H1 (cell line): ENCODE measurements at regions not wholly inside any gene's neighbourhood (a gene's known extent, or its start where the extent isn't known, plus 50 kb on each side); places are given as distances from the start of the nearest gene placed in this dataset.

Experiments
- TF ChIP-seq, protein P1 (sequence below): IDR thresholded peaks from 2 replicates; pipeline ENCODE4 v1.6.1; 2011; ENCODE audit warnings: low read length, improper control_type of control experiment
- TF ChIP-seq, protein P2 (sequence below), 3 experiments: IDR thresholded peaks; 1 replicate in 2 of 3; 2 replicates in 1 of 3; pipeline versions ENCODE4 v1.5.1 to v1.6.1; 2011; ENCODE audit warnings: low read length in 3 of 3, mild to moderate bottlenecking in 3 of 3, inconsistent platforms in 2 of 3, low read depth in 1 of 3, moderate library complexity in 1 of 3; ENCODE audit not compliant: insufficient read depth in 1 of 3; ENCODE audit errors: control extremely low read depth in 1 of 3

DNA sequence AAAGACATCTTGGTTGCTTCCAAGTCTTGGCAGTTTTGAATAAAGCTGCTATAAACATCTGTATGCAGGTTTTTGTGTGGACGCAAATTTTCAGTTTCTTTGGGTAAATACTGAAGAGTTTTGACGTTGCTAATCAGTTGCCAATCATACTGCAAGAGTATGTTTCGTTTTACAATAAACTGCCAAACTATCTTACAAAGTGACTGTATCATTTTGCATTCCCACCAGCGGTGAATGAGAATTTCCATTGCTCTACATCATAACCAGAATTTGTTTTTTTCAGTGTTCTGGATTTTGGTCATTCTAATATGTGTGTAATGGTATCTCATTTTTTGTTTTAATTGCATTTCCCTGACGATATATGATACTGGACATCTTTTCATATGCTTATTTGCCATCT, 190.8 kb upstream of the PARP11 start:
- TF ChIP-seq, protein P1, sequence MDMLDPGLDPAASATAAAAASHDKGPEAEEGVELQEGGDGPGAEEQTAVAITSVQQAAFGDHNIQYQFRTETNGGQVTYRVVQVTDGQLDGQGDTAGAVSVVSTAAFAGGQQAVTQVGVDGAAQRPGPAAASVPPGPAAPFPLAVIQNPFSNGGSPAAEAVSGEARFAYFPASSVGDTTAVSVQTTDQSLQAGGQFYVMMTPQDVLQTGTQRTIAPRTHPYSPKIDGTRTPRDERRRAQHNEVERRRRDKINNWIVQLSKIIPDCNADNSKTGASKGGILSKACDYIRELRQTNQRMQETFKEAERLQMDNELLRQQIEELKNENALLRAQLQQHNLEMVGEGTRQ, result no peak
- TF ChIP-seq, protein P2, sequence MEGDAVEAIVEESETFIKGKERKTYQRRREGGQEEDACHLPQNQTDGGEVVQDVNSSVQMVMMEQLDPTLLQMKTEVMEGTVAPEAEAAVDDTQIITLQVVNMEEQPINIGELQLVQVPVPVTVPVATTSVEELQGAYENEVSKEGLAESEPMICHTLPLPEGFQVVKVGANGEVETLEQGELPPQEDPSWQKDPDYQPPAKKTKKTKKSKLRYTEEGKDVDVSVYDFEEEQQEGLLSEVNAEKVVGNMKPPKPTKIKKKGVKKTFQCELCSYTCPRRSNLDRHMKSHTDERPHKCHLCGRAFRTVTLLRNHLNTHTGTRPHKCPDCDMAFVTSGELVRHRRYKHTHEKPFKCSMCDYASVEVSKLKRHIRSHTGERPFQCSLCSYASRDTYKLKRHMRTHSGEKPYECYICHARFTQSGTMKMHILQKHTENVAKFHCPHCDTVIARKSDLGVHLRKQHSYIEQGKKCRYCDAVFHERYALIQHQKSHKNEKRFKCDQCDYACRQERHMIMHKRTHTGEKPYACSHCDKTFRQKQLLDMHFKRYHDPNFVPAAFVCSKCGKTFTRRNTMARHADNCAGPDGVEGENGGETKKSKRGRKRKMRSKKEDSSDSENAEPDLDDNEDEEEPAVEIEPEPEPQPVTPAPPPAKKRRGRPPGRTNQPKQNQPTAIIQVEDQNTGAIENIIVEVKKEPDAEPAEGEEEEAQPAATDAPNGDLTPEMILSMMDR (IDR thresholded peaks at IDR 0.05; ENCODE audit: control extremely low read depth in 1 of 3, insufficient read depth in 1 of 3, low read depth in 1 of 3, low read length in 3 of 3), result no peak
